ENCODE measurements at regions not wholly inside any gene's neighbourhood (a gene's known extent, or its start where the extent isn't known, plus 50 kb on each side); places are given as distances from the start of the nearest gene placed in this dataset.
"Not testable (repeated sequence)": the region's sequence is repeated elsewhere in the genome, so short reads cannot be mapped to it uniquely, and the experiment has no call there.

GRCh38 chr9:7640231-7640630 is 159.3 kb downstream of the DMAC1 start:
- no peak for DNase-seq (ENCODE audit: low read depth, low spot score)

DNA sequence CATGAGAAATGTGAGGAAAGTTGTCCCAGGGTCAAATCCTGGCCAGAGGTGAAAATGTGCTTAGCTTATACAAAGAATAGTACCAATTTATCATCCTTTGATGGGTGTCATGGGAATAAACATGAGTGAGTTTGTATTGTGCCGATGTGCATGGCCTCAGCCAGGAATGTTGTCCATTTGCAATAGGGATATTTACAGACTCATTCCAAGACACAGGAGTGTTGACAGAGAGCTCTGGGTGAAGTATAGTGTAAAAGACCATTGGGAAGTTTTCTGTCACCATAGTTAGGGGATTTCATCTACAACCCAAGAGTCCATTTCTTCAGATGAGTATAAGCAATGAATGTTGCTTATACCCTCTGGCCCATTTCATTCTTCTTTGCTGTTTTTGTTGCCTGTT is 160.1 kb downstream of the DMAC1 start:
- CTCF ChIA-PET, result no interaction called here
- POLR2A ChIA-PET, result no interaction called here

More at GRCh38 chr9:7640231-7640630, 159.3 kb downstream of the DMAC1 start:
- CTCF ChIA-PET, result no interaction called here
- POLR2A ChIA-PET, result no interaction called here
- no peak for TF ChIP-seq CTCF (IDR thresholded peaks at IDR 0.05; ENCODE audit: insufficient read depth, low read length, missing control alignments)
- no peak overlapping the region for H3K4me3 ChIP-seq (ENCODE audit: low read depth, low read length)

DNA sequence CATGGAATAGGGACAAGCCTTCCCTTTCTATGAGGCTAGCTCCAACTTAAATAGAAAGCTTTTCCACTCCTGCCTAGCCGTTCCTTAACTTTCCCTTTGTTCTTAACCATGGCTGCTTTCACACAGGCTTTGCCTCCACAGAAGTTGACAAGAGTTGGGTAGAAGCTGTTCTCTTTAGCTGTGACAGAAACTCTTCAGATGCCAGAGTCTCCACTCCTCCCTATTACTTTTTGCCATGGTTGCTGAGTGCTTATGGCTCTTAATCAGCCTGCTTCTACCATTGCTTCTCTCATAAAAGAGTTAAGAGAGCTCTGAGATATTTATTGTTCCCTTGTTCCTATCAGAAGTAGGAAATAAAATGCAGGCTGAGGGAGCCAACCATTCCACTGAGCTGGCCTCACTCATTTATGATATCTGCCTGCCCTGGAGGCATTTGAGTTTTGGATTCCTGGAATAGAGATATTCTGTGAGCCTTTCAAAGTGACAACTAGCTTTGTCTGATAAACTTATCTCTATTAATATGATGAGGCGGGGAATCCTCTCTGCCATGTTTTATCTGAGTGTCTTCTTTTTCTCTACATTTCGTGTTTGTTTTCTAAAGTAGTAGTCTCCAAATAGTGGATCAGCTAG is 162.6 kb downstream of the DMAC1 start:
- no peak for DNase-seq (ENCODE audit: low read depth, low spot score)
- ChIA-PET CTCF (no interaction called here), POLR2A (no interaction called here)
- TF ChIP-seq CTCF (IDR thresholded peaks at IDR 0.05; ENCODE audit: insufficient read depth, low read length, missing control alignments), result no peak
- H3K4me3 ChIP-seq (ENCODE audit: low read depth, low read length), result no peak overlapping the region

More for the DNA sequence above, 160.1 kb downstream of the DMAC1 start:
- DNase-seq (ENCODE audit: low read depth, low spot score), result no peak
- no peak overlapping the region for H3K4me3 ChIP-seq (ENCODE audit: low read depth, low read length)
- TF ChIP-seq CTCF (IDR thresholded peaks at IDR 0.05; ENCODE audit: insufficient read depth, low read length, missing control alignments), result no peak

- ChIA-PET CTCF (no interaction called here), POLR2A (no interaction called here)
- no peak for DNase-seq (ENCODE audit: low read depth, low spot score)
- H3K4me3 ChIP-seq (ENCODE audit: low read depth, low read length), result no peak overlapping the region
- TF ChIP-seq CTCF (IDR thresholded peaks at IDR 0.05; ENCODE audit: insufficient read depth, low read length, missing control alignments), result no peak
These were observed 163.3 kb downstream of the DMAC1 start for GRCh38 chr9:7636309-7636708.

GRCh38 chr9:7626571-7627029 is 173.0 kb downstream of the DMAC1 start:
- H3K4me3 ChIP-seq (ENCODE audit: low read depth, low read length); DNase-seq (ENCODE audit: low read depth, low spot score); CTCF ChIA-PET; POLR2A ChIA-PET: not testable (repeated sequence)

GRCh38 chr9:7622481-7622880 is 177.1 kb downstream of the DMAC1 start:
- ChIA-PET POLR2A (no interaction called here), CTCF (no interaction called here)
- DNase-seq (ENCODE audit: low read depth, low spot score), result no peak

More at GRCh38 chr9:7622481-7622880, 177.1 kb downstream of the DMAC1 start:
- H3K4me3 ChIP-seq (ENCODE audit: low read depth, low read length), result no peak overlapping the region
- no peak for TF ChIP-seq CTCF (IDR thresholded peaks at IDR 0.05; ENCODE audit: insufficient read depth, low read length, missing control alignments)
